D721Med (cell line): ENCODE measurements at regions not wholly inside any gene's neighbourhood (a gene's known extent, or its start where the extent isn't known, plus 50 kb on each side); places are given as distances from the start of the nearest gene placed in this dataset.

Experiments used
- DNase-seq: peaks from one replicate; pipeline ENCODE4 v3.0.0; 2011; ENCODE audit warnings: low spot score; ENCODE audit not compliant: insufficient read length
- FAIRE-seq: peaks from 2 replicates; lab custom pipeline; 2011; peaks lifted over from hg19 to GRCh38; lab: Jason Lieb, UNC
- TF ChIP-seq, protein P1 (sequence below): IDR thresholded peaks from 2 replicates; pipeline ENCODE4 v1.5.1; 2012; ENCODE audit warnings: mild to moderate bottlenecking, control low read depth; ENCODE audit not compliant: insufficient read depth; ENCODE audit errors: missing control alignments

DNA sequence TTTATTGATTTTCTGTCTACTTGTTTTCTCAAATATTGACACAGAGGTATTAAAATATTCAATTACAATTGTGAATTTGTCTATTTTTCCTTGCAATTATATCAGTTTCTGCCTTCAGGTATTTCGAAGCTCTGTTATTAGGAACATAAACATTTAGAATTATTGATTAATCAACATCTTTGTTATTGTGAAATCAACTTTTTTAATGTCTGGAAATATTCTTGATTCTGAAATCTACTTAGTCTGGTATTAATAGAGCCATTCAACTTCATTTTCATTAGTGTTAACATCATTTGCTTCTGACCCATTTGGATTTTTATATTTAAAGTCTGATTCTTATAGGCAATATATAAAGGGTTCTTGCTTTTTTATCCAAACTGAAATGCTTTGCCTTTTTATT is 69.8 kb upstream of the CALN1 start:
- FAIRE-seq (no peak), DNase-seq (no peak)
- TF ChIP-seq, protein P1, sequence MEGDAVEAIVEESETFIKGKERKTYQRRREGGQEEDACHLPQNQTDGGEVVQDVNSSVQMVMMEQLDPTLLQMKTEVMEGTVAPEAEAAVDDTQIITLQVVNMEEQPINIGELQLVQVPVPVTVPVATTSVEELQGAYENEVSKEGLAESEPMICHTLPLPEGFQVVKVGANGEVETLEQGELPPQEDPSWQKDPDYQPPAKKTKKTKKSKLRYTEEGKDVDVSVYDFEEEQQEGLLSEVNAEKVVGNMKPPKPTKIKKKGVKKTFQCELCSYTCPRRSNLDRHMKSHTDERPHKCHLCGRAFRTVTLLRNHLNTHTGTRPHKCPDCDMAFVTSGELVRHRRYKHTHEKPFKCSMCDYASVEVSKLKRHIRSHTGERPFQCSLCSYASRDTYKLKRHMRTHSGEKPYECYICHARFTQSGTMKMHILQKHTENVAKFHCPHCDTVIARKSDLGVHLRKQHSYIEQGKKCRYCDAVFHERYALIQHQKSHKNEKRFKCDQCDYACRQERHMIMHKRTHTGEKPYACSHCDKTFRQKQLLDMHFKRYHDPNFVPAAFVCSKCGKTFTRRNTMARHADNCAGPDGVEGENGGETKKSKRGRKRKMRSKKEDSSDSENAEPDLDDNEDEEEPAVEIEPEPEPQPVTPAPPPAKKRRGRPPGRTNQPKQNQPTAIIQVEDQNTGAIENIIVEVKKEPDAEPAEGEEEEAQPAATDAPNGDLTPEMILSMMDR: no peak

DNA sequence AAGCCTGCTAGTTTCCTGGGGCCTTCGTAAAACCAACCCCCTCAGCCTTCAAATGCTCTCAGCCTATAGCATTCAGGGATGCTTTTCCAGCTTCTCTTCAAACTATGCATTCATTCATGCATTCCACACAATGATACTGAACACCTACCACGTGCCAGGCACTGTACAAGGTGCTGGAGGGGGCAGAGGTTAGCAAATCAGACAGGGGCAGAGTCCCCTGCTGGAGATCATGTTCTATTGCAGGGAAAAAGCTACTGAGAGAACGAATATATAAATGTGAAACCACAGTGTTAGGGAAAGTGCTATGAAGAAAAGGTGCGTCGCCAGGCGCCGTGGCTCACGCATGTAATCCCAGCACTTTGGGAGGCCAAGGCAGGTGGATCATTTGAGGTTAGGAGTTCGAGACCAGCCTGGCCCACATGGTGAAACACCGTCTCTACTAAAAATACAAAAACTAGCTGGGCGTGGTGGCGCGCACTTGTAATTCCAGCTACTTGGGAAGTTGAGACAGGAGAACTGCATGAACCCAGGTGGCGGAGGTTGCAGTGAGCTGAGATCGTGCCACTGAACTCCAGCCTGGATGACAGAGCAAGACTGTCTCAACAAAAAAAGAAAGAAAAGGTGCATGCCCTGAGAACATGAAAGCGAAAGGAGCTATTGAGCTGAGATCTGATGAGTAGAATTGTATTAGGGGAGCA is 64.6 kb upstream of the CALN1 start:
- no peak for FAIRE-seq
- no peak for DNase-seq
- TF ChIP-seq, protein P1: no peak

DNA sequence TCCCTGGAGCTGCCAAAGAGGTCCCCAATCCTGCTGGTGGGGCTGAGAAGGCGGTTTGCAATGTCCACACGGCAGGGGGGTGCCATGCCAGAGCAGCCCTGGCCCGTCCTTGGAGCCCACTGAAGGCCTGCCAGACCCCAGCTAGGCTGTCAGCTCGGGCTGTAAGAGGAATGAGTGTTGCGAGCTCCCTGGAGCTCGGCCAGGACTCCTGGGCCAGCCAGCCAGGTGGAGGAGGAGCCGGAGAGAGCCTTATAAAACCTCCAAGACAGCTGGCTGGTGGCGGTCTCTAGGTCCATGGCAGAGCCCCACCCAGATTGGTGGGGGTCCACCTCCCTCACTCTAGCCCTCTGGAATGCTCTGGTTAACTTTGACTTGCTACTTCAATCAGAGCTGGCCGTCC is 55.1 kb upstream of the CALN1 start:
- no peak for DNase-seq
- FAIRE-seq: no peak
- TF ChIP-seq, protein P1: no peak

DNA sequence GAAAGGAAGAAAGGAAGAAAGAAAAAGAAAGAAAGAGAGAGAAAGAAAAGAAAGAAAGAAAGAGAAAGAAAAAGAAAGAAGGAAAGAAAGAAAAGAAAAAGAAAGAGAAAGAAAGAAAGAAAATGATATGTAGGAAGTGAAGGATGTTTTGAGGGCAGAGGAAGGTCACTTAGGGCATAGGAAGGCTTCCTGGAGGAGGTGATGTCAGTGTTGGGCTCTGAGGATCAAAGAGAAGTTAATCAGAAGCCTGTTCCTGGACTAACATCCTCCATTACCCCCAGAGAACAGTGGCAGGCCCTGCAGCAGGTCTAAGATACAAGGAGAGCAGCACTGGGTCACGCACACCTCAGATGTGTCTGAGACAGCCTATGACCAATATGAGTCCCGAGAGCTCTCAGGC is 54.7 kb upstream of the CALN1 start:
- TF ChIP-seq, protein P1: no peak
- FAIRE-seq: no peak
- no peak for DNase-seq

DNA sequence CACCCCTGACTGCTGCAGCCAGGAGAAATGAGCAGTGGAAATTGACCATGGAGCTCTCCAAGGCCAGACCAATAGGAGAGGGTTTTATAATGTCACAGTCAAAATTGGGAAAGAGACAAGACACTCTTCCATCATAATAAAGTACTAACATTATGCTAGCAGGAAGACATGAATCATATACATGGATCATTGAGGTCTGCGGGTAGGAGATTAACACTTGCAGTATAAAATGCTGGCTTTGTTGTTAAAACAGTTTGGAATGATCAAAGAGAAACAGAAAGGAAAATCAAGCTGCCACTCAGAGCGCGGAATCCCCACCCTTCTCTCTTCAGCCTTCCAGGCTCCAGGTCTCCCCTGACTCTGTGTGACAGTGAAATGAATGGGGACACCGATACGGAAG is 53.4 kb upstream of the CALN1 start:
- TF ChIP-seq, protein P1: no peak
- FAIRE-seq: no peak
- DNase-seq: no peak

DNA sequence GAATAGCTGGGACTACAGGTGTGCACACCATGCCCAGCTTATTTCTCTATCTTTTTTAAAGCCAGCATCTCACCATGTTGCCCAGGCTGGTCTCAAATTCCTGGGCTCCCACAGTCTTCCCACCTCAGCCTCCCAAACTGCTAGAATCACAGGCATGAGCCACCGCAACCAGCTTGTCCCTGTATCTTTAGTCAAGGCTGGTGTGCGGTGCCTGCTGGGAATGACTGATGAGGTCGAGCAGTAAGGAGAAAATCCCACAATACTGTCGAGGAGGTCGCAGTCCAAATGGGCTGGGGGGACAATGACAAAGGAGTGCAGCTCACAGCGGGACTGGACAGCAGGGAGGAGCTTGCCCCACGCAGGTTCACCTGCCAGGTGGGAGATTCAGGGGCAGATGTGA is 50.2 kb upstream of the CALN1 start:
- TF ChIP-seq, protein P1: no peak
- DNase-seq (no peak), FAIRE-seq (no peak)
